Transverse colon (tissue), 4 donors: ENCODE measurements at regions not wholly inside any gene's neighbourhood (a gene's known extent, or its start where the extent isn't known, plus 50 kb on each side); places are given as distances from the start of the nearest gene placed in this dataset.

ENCODE experiments used
- DNase-seq: peaks from one replicate; pipeline ENCODE4 v3.0.0-alpha.2; 2019
- H3K27ac ChIP-seq, 4 donors: fragments of 200-600 bp; sonication (generic); 2 replicates each; pipeline ENCODE4 v1.5.1; 2016 to 2018; ENCODE audit warnings: inconsistent platforms in 4 of 4
- H3K27me3 ChIP-seq: fragments of 200-600 bp; sonication (generic); 2 replicates; pipeline ENCODE4 v1.5.1; 2017; ENCODE audit warnings: inconsistent platforms
- H3K36me3 ChIP-seq, 4 donors: fragments of 200-600 bp; sonication (generic); 2 replicates each; pipeline ENCODE4 v1.5.1; 2017 to 2019; ENCODE audit warnings: inconsistent platforms in 4 of 4
- H3K4me1 ChIP-seq, 4 donors: fragments of 200-600 bp; sonication (generic); 2 replicates each; pipeline ENCODE4 v1.5.1; 2017 to 2020; ENCODE audit warnings: inconsistent platforms in 4 of 4
- H3K4me3 ChIP-seq, 4 donors: fragments of 200-600 bp; sonication (generic); 1 replicate in 1 of 4; 2 replicates in 3 of 4; pipeline versions ENCODE4 v1.5.1 to v1.6.1; 2017 to 2019; ENCODE audit warnings: inconsistent platforms in 4 of 4
- H3K9me3 ChIP-seq, 2 donors: fragments of 200-600 bp; sonication (generic); 2 replicates each; pipeline ENCODE4 v1.5.1; 2017 to 2019; ENCODE audit warnings: inconsistent platforms in 2 of 2
- CTCF ChIP-seq, 5 experiments: fragments of 200-600 bp in 3 of 5; fragments of 450-650 bp in 2 of 5; sonication (generic) in 3 of 5; IDR thresholded peaks; 1 replicate in 2 of 5; 2 replicates in 3 of 5; pipeline ENCODE4 v1.5.1; 2016 to 2017; ENCODE audit warnings: antibody characterized with exemption in 5 of 5, inconsistent platforms in 3 of 5, mild to moderate bottlenecking in 2 of 5, moderate library complexity in 1 of 5
- EP300 ChIP-seq: sonication (generic); formaldehyde crosslinking; IDR thresholded peaks from one replicate; pipeline ENCODE4 v1.6.1; 2017; ENCODE audit warnings: antibody characterized with exemption, low read depth
- POLR2A ChIP-seq: fragments of 450-650 bp; IDR thresholded peaks from one replicate; pipeline ENCODE4 v1.6.1; 2016; ENCODE audit warnings: antibody characterized with exemption, mild to moderate bottlenecking, moderate library complexity
- POLR2AphosphoS5 ChIP-seq, 3 donors: sonication (generic); formaldehyde crosslinking; IDR thresholded peaks; one replicate each; pipeline ENCODE4 v1.6.1; 2016; ENCODE audit warnings: antibody characterized with exemption in 3 of 3
- WGBS, 2 donors: methylation state at CpG; one replicate each; pipeline ENCODE4 v1.1.5; 2018; ENCODE audit warnings: low coverage in 1 of 2; 5-methylcytosine and 5-hydroxymethylcytosine counted together
- in situ Hi-C, 4 donors: fragments of 200-750 bp; cut with MboI; loops; one replicate each; pipeline versions ENCODE4 v1.15.0 to v1.15.1; 2017; ENCODE audit warnings: low sequenced_read_pairs in 3 of 4, low pct_ligation_motif_present in 1 of 4, low pct_unique_long_range_greater_than_20kb in 1 of 4
- intact Hi-C: fragments of 100-400 bp; cut with DNase I; formaldehyde crosslinking; loops from one replicate; pipeline ENCODE4 v1.15.1; 2023; ENCODE audit warnings: low total_unique reads

- Histone ChIP-seq H3K36me3 (no peaks in the 10 kb centered on the region), H3K4me3 (no peak overlapping the region), H3K9me3 (no peaks in the 10 kb centered on the region), H3K27ac (no peak overlapping the region), H3K27me3 (peaks cover 74% of the 10 kb centered on the region), H3K4me1 (no peaks in the 10 kb centered on the region)
- TF ChIP-seq POLR2AphosphoS5 (IDR thresholded peaks at IDR 0.05) (no peak), EP300 (no peak), CTCF (IDR thresholded peaks at IDR 0.05) (no peak), POLR2A (no peak)
- in situ Hi-C loops = no loop called here
- no peak for DNase-seq
- intact Hi-C loops = no loop called here
- 61 to 89% methylated on average over 4 to 15 of the region's 15 CpGs for WGBS, 2 donors
Measured at GRCh38 chr5:73339051-73339575, 109.5 kb downstream of the FOXD1 start.

- Histone ChIP-seq H3K27me3 (peaks cover 79% of the 10 kb centered on the region), H3K4me3 (no peak overlapping the region), H3K4me1 (no peaks in the 10 kb centered on the region), H3K9me3 (no peaks in the 10 kb centered on the region), H3K36me3 (no peaks in the 10 kb centered on the region), H3K27ac (no peak overlapping the region)
- TF ChIP-seq CTCF (IDR thresholded peaks at IDR 0.05) (no peak), EP300 (no peak)
- intact Hi-C loops (no loop called here), in situ Hi-C loops (no loop called here)
- 49 to 53% methylated on average over 6 to 17 of the region's 17 CpGs for WGBS, 2 donors
- no peak for DNase-seq
Measured at GRCh38 chr5:73338256-73339050, 110.1 kb downstream of the FOXD1 start.

GRCh38 chr5:73337586-73338255 is 110.9 kb downstream of the FOXD1 start:
- peaks cover 86% of the 10 kb centered on the region for H3K27me3 ChIP-seq
- no peaks in the 10 kb centered on the region for H3K4me1 ChIP-seq
- TF ChIP-seq POLR2AphosphoS5 (IDR thresholded peaks at IDR 0.05) (no peak), CTCF (IDR thresholded peaks at IDR 0.05) (no peak), POLR2A (no peak), EP300 (no peak)
- H3K27ac ChIP-seq = no peak overlapping the region
- in situ Hi-C loops = no loop called here
- H3K9me3 ChIP-seq = no peaks in the 10 kb centered on the region
- H3K36me3 ChIP-seq = no peaks in the 10 kb centered on the region
- intact Hi-C loops = no loop called here
- no peak overlapping the region for H3K4me3 ChIP-seq
- DNase-seq = no peak
- 64 to 66% methylated on average over 5 to 9 of the region's 9 CpGs for WGBS, 2 donors

GRCh38 chr5:73336366-73336765 is 112.2 kb downstream of the FOXD1 start:
- intact Hi-C loops (no loop called here), in situ Hi-C loops (no loop called here)
- Histone ChIP-seq H3K4me1 (no peaks in the 10 kb centered on the region), H3K9me3 (no peaks in the 10 kb centered on the region), H3K27ac (no peak overlapping the region), H3K4me3 (no peak overlapping the region), H3K27me3 (peaks cover 92% of the 10 kb centered on the region), H3K36me3 (no peaks in the 10 kb centered on the region)
- no peak for DNase-seq
- TF ChIP-seq EP300 (no peak), CTCF (IDR thresholded peaks at IDR 0.05) (no peak), POLR2A (no peak), POLR2AphosphoS5 (IDR thresholded peaks at IDR 0.05) (no peak)
- 78 to 82% methylated on average over 2 of the region's 2 CpGs for WGBS, 2 donors
